Activated T-helper 2 cell treated with anti-CD3 and anti-CD28 coated beads, Interferon-gamma antibody, Interleukin-2, Interleukin-4, amounts not matched to agents 10 μg/mL and 5 μg/mL and 100 μg/mL, durations not matched to agents 14 hours and 24 hours and 36 hours (primary cell): ENCODE measurements at regions not wholly inside any gene's neighbourhood (a gene's known extent, or its start where the extent isn't known, plus 50 kb on each side); places are given as distances from the start of the nearest gene placed in this dataset.
"Not testable (repeated sequence)": the region's sequence is repeated elsewhere in the genome, so short reads cannot be mapped to it uniquely, and the experiment has no call there.

Experiments
- DNase-seq: peaks from one replicate; pipeline ENCODE4 v3.0.0; 2021; ENCODE audit warnings: low spot score
- H3K27ac Mint-ChIP-seq: one replicate; pipeline ENCODE4 v1.8.0; 2021; ENCODE audit warnings: mixed read lengths
- H3K27me3 Mint-ChIP-seq: one replicate; pipeline ENCODE4 v1.8.0; 2021; ENCODE audit warnings: low read depth, mixed read lengths
- H3K36me3 Mint-ChIP-seq: one replicate; pipeline ENCODE4 v1.8.0; 2021; ENCODE audit warnings: low read depth, mixed read lengths
- H3K4me1 Mint-ChIP-seq: one replicate; pipeline ENCODE4 v1.8.0; 2021; ENCODE audit warnings: low read depth, mixed read lengths
- H3K4me3 Mint-ChIP-seq: one replicate; pipeline ENCODE4 v1.8.0; 2021; ENCODE audit warnings: low read depth, mild to moderate bottlenecking, moderate library complexity, mixed read lengths
- H3K9me3 Mint-ChIP-seq: one replicate; pipeline ENCODE4 v1.8.0; 2021; ENCODE audit warnings: mixed read lengths
- intact Hi-C: fragments of 100-400 bp; cut with micrococcal nuclease; formaldehyde crosslinking; loops from one replicate; pipeline ENCODE4 v1.15.1; 2023

- intact Hi-C loops, DNase-seq, H3K27me3 Mint-ChIP-seq, H3K27ac Mint-ChIP-seq, H3K4me3 Mint-ChIP-seq, H3K36me3 Mint-ChIP-seq, H3K4me1 Mint-ChIP-seq, H3K9me3 Mint-ChIP-seq: not testable (repeated sequence)
Observed at GRCh38 chr7:73203312-73203711, 105.3 kb downstream of the NSUN5 start.

DNA sequence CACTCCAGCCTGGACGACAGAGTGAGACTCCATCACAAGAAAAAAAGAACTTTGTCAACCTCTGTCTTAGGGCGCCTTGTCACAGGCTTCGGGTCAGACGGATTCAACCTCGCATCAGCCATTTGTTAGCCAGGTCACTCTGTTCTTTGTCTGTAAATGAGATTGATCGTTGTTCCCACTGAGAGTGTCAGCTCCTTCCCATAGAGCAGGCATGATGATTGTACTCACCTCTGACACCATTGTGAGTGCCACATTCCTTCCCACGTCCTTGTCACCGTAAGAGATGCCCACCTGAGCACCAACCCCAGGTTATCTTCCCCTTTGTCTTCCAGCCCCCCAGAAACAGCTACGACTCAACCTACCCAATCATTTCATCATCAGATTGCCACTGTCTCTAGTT, 107.4 kb downstream of the NSUN5 start:
- H3K9me3 Mint-ChIP-seq, intact Hi-C loops, H3K27me3 Mint-ChIP-seq, H3K36me3 Mint-ChIP-seq, H3K4me1 Mint-ChIP-seq, H3K4me3 Mint-ChIP-seq, DNase-seq, H3K27ac Mint-ChIP-seq: not testable (repeated sequence)

- H3K9me3 Mint-ChIP-seq, H3K27ac Mint-ChIP-seq, intact Hi-C loops, H3K4me3 Mint-ChIP-seq, DNase-seq, H3K4me1 Mint-ChIP-seq, H3K36me3 Mint-ChIP-seq, H3K27me3 Mint-ChIP-seq: not testable (repeated sequence)
Observed at GRCh38 chr7:73200518-73201099, 108.0 kb downstream of the NSUN5 start.

DNA sequence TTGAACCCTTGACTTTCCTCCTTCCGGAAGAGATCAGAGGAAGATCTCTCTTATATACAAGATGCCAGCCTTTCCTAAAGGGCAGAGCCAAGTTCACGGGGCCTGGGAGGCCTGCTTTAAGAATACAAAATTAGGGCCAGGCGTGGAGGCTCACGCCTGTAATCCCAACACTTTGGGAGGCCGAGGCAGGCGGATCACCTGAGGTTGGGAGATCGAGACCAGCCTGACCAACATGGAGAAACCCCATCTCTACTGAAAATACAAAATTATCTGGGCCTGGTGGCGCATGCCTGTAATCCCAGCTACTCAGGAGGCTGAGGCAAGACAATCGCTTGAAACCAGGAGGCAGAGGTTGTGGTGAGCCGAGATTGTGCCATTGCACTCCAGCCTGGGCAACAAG, 108.2 kb upstream of the SPDYE9 start:
- H3K4me1 Mint-ChIP-seq, H3K27ac Mint-ChIP-seq, H3K27me3 Mint-ChIP-seq, H3K9me3 Mint-ChIP-seq, intact Hi-C loops, H3K4me3 Mint-ChIP-seq, H3K36me3 Mint-ChIP-seq, DNase-seq: not testable (repeated sequence)

DNA sequence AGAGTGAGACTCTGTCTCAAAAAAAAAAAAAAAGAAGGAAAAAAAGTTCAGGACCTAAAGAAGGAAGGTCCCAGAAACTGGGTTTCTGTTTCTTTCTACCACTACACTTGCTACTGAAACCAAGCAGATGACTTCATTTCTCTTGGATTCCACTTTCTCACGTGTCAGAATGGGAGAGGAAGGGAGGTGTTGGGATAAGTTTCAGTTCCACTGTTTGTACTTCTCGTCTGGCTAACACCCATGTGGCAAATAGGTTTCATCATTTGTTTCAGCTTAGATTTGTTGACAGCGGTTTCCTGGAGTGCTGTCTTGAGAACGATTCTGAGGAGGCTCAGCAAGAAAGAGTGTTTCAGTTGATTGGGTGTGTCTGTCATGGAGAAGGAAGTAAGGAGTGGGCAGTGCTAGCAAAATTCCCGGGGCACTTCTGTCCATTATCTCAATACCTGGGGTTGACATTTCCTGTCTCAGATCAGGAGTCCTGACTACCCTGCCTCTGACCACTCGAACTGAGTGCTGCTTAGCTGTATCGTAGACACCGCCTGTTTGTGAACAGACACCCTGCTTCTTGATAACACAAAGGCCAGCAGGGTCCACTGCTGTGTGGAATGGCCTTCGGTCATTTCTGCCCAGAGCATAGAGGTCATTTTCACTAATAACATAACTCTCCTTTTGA, 104.8 kb upstream of the SPDYE9 start:
- H3K27me3 Mint-ChIP-seq, H3K36me3 Mint-ChIP-seq, H3K4me1 Mint-ChIP-seq, DNase-seq, H3K9me3 Mint-ChIP-seq, intact Hi-C loops, H3K4me3 Mint-ChIP-seq, H3K27ac Mint-ChIP-seq: not testable (repeated sequence)

DNA sequence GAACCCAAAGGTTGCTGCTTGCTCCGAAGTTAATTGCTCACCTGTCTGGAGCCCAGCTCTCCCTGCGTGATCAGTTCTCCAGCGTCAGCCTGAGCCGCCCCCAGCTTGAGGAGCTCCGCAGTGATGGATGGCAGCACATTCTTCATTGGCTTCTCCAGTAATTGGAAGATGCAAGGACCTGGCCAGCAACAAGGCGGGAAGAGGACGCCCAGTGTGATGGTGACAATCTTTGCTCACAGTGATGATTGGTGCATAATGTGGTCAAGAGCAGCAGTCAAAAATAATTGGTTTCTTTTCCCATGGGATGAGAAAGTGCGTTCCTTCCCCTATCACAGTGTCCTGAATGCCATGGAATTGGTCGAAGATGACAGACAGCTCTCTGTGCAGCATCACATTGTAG, 102.4 kb upstream of the SPDYE9 start:
- H3K4me3 Mint-ChIP-seq, H3K27ac Mint-ChIP-seq, H3K36me3 Mint-ChIP-seq, intact Hi-C loops, DNase-seq, H3K27me3 Mint-ChIP-seq, H3K4me1 Mint-ChIP-seq, H3K9me3 Mint-ChIP-seq: not testable (repeated sequence)

DNA sequence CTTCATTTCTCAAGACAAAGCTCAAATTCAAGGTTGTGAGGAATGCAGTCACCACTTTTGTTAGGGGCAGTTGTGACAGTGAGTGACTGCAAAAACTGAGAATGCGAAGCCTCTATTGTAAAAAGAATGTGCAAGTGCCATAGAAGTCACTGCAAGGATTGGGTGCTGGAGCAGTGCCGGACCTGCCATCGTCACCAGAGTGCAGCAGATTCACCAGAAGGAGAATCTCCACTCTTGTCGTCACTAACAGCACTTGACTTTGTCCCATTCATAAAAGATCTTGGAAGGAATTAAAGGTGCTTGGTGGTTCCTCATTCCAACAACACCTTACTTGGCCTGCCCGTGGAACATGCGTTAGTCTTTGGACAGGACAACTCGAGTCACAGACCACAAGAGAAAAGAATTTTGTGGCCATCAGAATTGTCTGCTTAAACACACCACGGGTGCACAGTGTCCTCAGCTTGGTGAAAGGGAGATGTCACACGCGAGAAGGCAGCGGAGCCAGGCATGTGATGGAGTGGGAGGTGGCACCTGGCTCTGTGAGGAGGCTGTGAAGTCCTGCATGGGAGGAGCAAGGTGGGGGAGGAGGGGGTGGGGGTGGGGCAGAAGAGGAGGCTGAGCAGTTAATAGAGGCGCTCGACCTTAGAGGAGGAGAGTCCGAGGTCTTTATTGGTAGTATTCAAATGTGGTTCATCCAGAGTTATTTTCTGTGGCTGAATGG, 100.9 kb upstream of the SPDYE9 start:
- DNase-seq, H3K4me3 Mint-ChIP-seq, intact Hi-C loops, H3K9me3 Mint-ChIP-seq, H3K27ac Mint-ChIP-seq, H3K36me3 Mint-ChIP-seq, H3K4me1 Mint-ChIP-seq, H3K27me3 Mint-ChIP-seq: not testable (repeated sequence)

GRCh38 chr7:73176813-73177212, 91.0 kb upstream of the SPDYE9 start:
- H3K27me3 Mint-ChIP-seq, H3K27ac Mint-ChIP-seq, H3K36me3 Mint-ChIP-seq, intact Hi-C loops, H3K4me1 Mint-ChIP-seq, H3K4me3 Mint-ChIP-seq, DNase-seq, H3K9me3 Mint-ChIP-seq: not testable (repeated sequence)

DNA sequence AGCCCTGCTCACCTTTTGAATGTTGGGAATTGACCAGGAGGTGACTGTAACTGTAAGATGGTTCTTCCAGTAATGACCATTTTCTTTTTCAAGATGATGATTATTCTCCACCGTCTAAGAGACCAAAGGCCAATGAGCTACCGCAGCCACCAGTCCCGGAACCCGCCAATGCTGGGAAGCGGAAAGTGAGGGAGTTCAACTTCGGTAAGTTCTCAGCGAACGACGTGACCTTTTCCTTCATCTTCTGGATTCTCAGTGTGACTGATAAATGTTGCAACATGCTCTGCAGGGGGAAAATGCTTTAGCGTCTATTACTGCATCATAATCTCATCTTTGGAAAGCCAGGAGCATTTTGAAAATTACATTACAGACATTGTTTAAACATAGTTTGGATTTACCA, 89.5 kb upstream of the SPDYE9 start:
- H3K36me3 Mint-ChIP-seq, H3K4me3 Mint-ChIP-seq, H3K4me1 Mint-ChIP-seq, H3K27ac Mint-ChIP-seq, intact Hi-C loops, H3K27me3 Mint-ChIP-seq, DNase-seq, H3K9me3 Mint-ChIP-seq: not testable (repeated sequence)

GRCh38 chr7:73170902-73171301, 85.1 kb upstream of the SPDYE9 start:
- H3K27ac Mint-ChIP-seq, intact Hi-C loops, H3K27me3 Mint-ChIP-seq, H3K4me1 Mint-ChIP-seq, H3K36me3 Mint-ChIP-seq, DNase-seq, H3K9me3 Mint-ChIP-seq, H3K4me3 Mint-ChIP-seq: not testable (repeated sequence)

DNA sequence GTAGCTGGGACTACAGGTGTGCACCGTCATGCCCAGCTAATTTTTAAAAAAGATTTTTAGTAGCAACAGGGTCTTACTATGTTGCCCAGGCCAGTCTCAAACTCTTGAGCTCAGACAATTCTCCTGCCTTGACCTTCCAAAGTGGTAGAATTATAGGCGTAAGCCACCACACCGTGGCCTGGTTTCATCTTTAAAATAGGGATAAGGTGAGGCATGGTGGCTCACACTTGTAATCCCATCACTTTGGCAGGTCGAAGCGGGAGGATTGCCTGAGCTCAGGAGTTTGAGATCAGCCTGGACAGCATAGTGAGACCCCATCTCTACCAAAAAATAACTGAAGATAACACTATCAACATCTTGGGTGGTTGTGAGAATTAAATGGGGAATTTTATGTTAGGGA, 84.6 kb upstream of the SPDYE9 start:
- intact Hi-C loops, H3K27ac Mint-ChIP-seq, DNase-seq, H3K4me3 Mint-ChIP-seq, H3K36me3 Mint-ChIP-seq, H3K4me1 Mint-ChIP-seq, H3K27me3 Mint-ChIP-seq, H3K9me3 Mint-ChIP-seq: not testable (repeated sequence)

DNA sequence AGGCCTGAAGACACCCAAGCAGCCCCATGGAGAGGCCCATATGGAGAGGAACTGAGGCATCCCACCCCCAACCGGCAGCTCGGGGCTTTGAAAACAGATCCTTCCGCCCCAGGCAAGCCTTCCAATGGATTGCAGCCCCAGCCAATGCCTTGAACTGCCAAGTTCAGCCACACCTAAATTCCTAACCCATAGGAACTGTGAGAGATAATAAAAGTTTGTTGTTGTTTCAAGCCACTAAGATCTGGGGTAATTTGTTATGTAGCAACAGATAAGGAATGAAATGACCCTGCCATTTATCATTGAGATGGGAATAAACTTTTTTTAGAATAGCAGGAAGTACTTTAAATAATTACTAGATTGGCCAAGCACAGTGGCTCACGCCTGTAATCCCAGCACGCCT, 80.3 kb upstream of the SPDYE9 start:
- H3K27ac Mint-ChIP-seq, H3K9me3 Mint-ChIP-seq, intact Hi-C loops, H3K4me1 Mint-ChIP-seq, H3K27me3 Mint-ChIP-seq, DNase-seq, H3K36me3 Mint-ChIP-seq, H3K4me3 Mint-ChIP-seq: not testable (repeated sequence)

DNA sequence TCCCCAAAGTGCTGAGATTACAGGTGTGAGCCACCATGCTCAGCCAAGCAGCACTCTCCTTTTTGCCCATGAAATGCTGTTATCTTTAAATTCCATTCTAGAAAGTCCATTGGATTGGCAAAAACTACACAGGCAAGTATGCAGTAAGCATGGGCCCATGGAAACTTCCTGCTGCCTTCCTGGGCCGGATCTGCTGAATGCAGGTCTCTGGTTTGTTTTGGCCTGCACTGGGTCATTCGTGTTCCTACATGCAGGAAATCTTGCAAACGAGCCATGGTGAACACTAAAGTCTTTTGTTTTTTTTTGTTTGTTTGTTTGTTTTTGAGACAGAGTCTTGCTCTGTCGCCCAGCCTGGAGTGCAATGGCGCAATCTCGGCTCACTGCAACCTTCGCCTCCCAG, 76.8 kb upstream of the SPDYE9 start:
- H3K4me3 Mint-ChIP-seq, H3K9me3 Mint-ChIP-seq, DNase-seq, H3K4me1 Mint-ChIP-seq, H3K27ac Mint-ChIP-seq, H3K27me3 Mint-ChIP-seq, H3K36me3 Mint-ChIP-seq, intact Hi-C loops: not testable (repeated sequence)
